ENCODE measurements at regions not wholly inside any gene's neighbourhood (a gene's known extent, or its start where the extent isn't known, plus 50 kb on each side); places are given as distances from the start of the nearest gene placed in this dataset.

GRCh38 chr1:61005614-61006580, 76.5 kb upstream of the NFIA start:
- Histone ChIP-seq H3K4me3 (replicated peaks in 1 of 3; ENCODE audit: low read depth in 2 of 3, low read length in 3 of 3) (no peak overlapping the region), H3K27ac (ENCODE audit: low read depth in 1 of 2, low read length in 2 of 2) (no peak overlapping the region), H3K79me2 (ENCODE audit: insufficient read depth, low read length) (no peaks in the 10 kb centered on the region), H3K9ac (ENCODE audit: insufficient read depth, low read length, poor library complexity, severe bottlenecking) (no peak overlapping the region), H3K36me3 (replicated peaks in 1 of 2; ENCODE audit: control insufficient read depth in 1 of 2, insufficient read depth in 2 of 2, low read length in 2 of 2) (no peaks in the 10 kb centered on the region), H3K4me2 (replicated peaks; ENCODE audit: extremely low read depth, low read length, poor library complexity, severe bottlenecking) (no peak overlapping the region), H3K4me1 (ENCODE audit: control insufficient read depth in 1 of 2, insufficient read depth in 2 of 2, low read length in 2 of 2) (peaks cover 10 to 11% of the 10 kb centered on the region in 2 donors), H4K20me1 (ENCODE audit: insufficient read depth, low read length) (no peaks in the 10 kb centered on the region), H3K27me3 (ENCODE audit: control insufficient read depth in 2 of 2, insufficient read depth in 2 of 2, low read length in 2 of 2) (no peaks in the 10 kb centered on the region), H2AFZ (ENCODE audit: insufficient read depth, low read depth, low read length, poor library complexity, severe bottlenecking) (no peak overlapping the region), H3K9me3 (replicated peaks in 1 of 2; ENCODE audit: control insufficient read depth in 1 of 2, insufficient read depth in 1 of 2, low read length in 2 of 2) (no peaks in the 10 kb centered on the region)
- Mint-ChIP-seq H3K36me3 (no peaks in the 10 kb centered on the region), H3K4me1 (peaks cover 18% of the 10 kb centered on the region), H3K9me3 (peaks cover 0 to 3% (median 0%) of the 10 kb centered on the region in 7 donors), H3K27ac (peak overlapping the region in 1 of 7 donors; percentile 71), H3K27me3 (ENCODE audit: low read depth in 3 of 3) (peaks cover 0 to 2% (median 0%) of the 10 kb centered on the region in 3 donors), H3K4me3 (no peak overlapping the region)
- DNase-seq = no peak
- WGBS (ENCODE audit: insufficient coverage) = 76% methylated on average over 8 of the region's 9 CpGs
- intact Hi-C loops (cut with micrococcal nuclease) = no loop called here
- no peak for TF ChIP-seq CTCF (IDR thresholded peaks at IDR 0.05)

GRCh38 chr1:61004262-61005003, 77.9 kb upstream of the NFIA start:
- peaks cover 10 to 11% of the 10 kb centered on the region in 2 donors for H3K4me1 ChIP-seq (ENCODE audit: control insufficient read depth in 1 of 2, insufficient read depth in 2 of 2, low read length in 2 of 2)
- Mint-ChIP-seq H3K4me3 (no peak overlapping the region), H3K36me3 (no peaks in the 10 kb centered on the region), H3K4me1 (peaks cover 18% of the 10 kb centered on the region), H3K27ac (no peak overlapping the region), H3K9me3 (peaks cover 0 to 3% (median 0%) of the 10 kb centered on the region in 7 donors), H3K27me3 (ENCODE audit: low read depth in 3 of 3) (no peaks in the 10 kb centered on the region)
- TF ChIP-seq CTCF (IDR thresholded peaks at IDR 0.05) = no peak
- no peak overlapping the region for H3K4me3 ChIP-seq (replicated peaks in 1 of 3; ENCODE audit: low read depth in 2 of 3, low read length in 3 of 3)
- no peak overlapping the region for H3K4me2 ChIP-seq (replicated peaks; ENCODE audit: extremely low read depth, low read length, poor library complexity, severe bottlenecking)
- no peaks in the 10 kb centered on the region for H3K36me3 ChIP-seq (replicated peaks in 1 of 2; ENCODE audit: control insufficient read depth in 1 of 2, insufficient read depth in 2 of 2, low read length in 2 of 2)
- peak; percentile 41 to 65 (median 42) for DNase-seq
- H3K9me3 ChIP-seq (replicated peaks in 1 of 2; ENCODE audit: control insufficient read depth in 1 of 2, insufficient read depth in 1 of 2, low read length in 2 of 2) = no peaks in the 10 kb centered on the region
- H3K27me3 ChIP-seq (ENCODE audit: control insufficient read depth in 2 of 2, insufficient read depth in 2 of 2, low read length in 2 of 2) = no peaks in the 10 kb centered on the region
- H3K27ac ChIP-seq (ENCODE audit: low read depth in 1 of 2, low read length in 2 of 2) = peak overlapping the region in 1 of 2 donors; percentile 12
- peak overlapping the region; percentile 31 for H2AFZ ChIP-seq (ENCODE audit: insufficient read depth, low read depth, low read length, poor library complexity, severe bottlenecking)
- H4K20me1 ChIP-seq (ENCODE audit: insufficient read depth, low read length) = no peaks in the 10 kb centered on the region
- 0% methylated on average over 1 of the region's 4 CpGs for WGBS (ENCODE audit: insufficient coverage)
- intact Hi-C loops (cut with micrococcal nuclease) = no loop called here
- no peak overlapping the region for H3K9ac ChIP-seq (ENCODE audit: insufficient read depth, low read length, poor library complexity, severe bottlenecking)
- H3K79me2 ChIP-seq (ENCODE audit: insufficient read depth, low read length) = no peaks in the 10 kb centered on the region
